ENCODE measurements at regions not wholly inside any gene's neighbourhood (a gene's known extent, or its start where the extent isn't known, plus 50 kb on each side); places are given as distances from the start of the nearest gene placed in this dataset.

DNA sequence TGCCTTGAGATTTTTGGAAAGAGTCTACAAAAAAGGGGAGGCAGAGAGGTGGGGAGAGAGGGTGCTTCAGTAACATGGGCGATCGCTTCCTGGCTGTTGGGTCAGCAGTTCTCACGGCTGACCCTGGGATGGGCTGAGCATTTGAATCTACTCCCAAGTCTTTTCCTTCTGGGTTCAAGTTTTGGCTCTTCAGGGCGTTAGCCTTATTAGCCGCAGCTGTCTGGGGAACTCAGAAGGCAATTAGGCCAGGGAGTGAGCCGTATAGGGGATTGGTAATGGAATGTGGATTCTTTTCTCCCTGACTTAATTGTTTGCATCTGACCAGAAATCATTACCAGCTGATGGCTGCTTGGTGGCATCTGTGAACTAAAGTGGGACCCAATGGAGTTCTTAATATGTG lies 250.5 kb upstream of the SKOR2 start:
- H3K4me1 Mint-ChIP-seq (ENCODE audit: low read depth): no peaks in the 10 kb centered on the region
- no peaks in the 10 kb centered on the region for H3K27me3 Mint-ChIP-seq (ENCODE audit: low read depth)
- no peaks in the 10 kb centered on the region for H3K36me3 Mint-ChIP-seq (ENCODE audit: low read depth)
- no peaks in the 10 kb centered on the region for H3K9me3 Mint-ChIP-seq
- H3K4me3 Mint-ChIP-seq: no peak overlapping the region
- no peak overlapping the region for H3K27ac Mint-ChIP-seq

DNA sequence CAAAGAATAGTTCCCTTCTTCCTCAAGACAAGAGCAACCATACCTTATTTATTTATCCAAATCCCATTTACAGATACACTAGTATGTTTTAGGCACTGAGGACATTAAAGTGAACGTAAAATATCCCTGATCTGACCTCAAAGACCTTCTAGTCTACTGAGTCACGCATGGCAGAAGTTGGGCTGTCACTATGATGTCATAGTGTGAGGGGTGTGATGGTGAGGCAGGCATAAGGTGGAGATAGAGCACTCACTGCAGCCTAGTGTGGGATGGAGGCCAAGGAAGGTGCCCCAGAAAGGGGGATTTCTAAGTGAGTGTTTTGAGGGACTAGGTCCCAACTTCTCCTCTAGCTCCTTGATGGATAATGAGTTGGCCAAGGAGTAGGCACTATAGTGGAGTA lies 249.5 kb upstream of the SKOR2 start:
- no peaks in the 10 kb centered on the region for H3K4me1 Mint-ChIP-seq (ENCODE audit: low read depth)
- H3K36me3 Mint-ChIP-seq (ENCODE audit: low read depth): no peaks in the 10 kb centered on the region
- no peaks in the 10 kb centered on the region for H3K27me3 Mint-ChIP-seq (ENCODE audit: low read depth)
- H3K4me3 Mint-ChIP-seq: no peak overlapping the region
- no peaks in the 10 kb centered on the region for H3K9me3 Mint-ChIP-seq
- no peak overlapping the region for H3K27ac Mint-ChIP-seq

DNA sequence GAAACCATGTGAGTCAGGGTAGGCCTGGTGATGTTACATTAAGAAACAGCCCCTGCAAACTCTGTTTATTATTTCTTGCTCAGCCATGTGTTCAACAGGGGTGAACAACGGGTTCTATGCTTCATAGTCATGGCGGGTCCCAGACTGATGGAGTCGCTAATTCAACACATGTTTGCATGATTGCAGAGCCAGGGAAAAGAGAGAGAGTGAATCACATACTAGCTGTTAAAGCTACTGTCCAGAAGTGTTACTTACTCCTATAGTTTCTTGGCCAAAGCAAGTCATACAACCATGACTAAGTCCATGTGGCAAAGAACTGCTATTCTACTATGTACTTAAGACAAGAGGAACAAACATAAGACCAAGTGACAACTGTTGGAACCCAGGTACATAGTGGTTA lies 241.2 kb upstream of the SKOR2 start:
- H3K4me3 Mint-ChIP-seq: no peak overlapping the region
- H3K27ac Mint-ChIP-seq: no peak overlapping the region
- H3K27me3 Mint-ChIP-seq (ENCODE audit: low read depth): no peaks in the 10 kb centered on the region
- H3K9me3 Mint-ChIP-seq: no peaks in the 10 kb centered on the region
- H3K4me1 Mint-ChIP-seq (ENCODE audit: low read depth): peaks cover 4% of the 10 kb centered on the region
- no peaks in the 10 kb centered on the region for H3K36me3 Mint-ChIP-seq (ENCODE audit: low read depth)

DNA sequence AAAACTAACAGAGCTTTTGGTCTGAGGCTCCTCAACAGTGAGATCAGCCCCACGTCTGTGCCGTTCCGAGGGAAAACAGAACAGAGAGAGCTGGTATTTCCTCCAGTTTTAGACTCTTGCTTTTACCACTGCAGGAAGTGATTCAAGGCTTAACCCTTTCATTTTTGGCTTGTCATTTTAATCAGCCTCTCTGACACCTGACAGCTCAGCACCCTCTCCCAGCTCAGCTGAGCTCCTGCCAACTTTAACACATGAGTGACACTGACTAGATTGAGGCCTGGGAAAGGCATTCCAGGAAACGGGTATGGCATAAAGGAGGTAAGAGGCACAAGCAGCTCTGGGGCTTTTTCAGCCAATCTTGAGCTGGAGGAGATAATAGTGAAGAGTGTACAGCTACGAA lies 239.4 kb upstream of the SKOR2 start:
- Mint-ChIP-seq H3K4me1 (ENCODE audit: low read depth) (peaks cover 4% of the 10 kb centered on the region), H3K36me3 (ENCODE audit: low read depth) (no peaks in the 10 kb centered on the region), H3K9me3 (no peaks in the 10 kb centered on the region), H3K27me3 (ENCODE audit: low read depth) (no peaks in the 10 kb centered on the region), H3K27ac (no peak overlapping the region), H3K4me3 (no peak overlapping the region)

DNA sequence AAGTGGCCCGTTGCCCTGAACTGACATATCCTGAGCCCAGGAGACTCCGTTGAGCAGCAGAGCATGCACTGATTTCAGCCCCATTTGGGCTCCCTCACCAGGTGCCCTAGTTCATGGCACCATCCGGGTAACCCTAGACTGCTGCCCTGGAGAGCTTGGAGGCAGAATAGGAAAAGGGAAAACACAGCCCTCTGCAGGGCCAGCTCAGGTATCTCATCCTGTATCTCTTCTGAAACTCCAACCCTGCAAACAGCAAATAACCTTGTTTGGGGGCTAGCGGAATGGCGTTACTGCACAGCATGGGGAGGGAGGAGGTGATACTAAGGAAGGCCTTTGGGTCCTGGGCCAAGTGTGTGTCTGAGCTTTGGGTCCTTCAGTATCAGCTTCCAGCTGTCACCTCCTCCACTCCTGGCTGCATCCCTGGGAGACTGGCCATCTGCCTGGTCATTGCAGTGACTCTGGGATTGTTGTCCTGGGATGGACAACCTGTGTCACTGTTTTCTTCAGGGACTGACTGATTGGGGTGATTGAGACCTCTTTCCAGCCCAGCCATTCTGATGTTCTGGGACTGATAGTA lies 233.8 kb upstream of the SKOR2 start:
- Mint-ChIP-seq H3K9me3 (no peaks in the 10 kb centered on the region), H3K4me3 (no peak overlapping the region), H3K4me1 (ENCODE audit: low read depth) (no peaks in the 10 kb centered on the region), H3K27me3 (ENCODE audit: low read depth) (no peaks in the 10 kb centered on the region), H3K36me3 (ENCODE audit: low read depth) (no peaks in the 10 kb centered on the region), H3K27ac (no peak overlapping the region)

DNA sequence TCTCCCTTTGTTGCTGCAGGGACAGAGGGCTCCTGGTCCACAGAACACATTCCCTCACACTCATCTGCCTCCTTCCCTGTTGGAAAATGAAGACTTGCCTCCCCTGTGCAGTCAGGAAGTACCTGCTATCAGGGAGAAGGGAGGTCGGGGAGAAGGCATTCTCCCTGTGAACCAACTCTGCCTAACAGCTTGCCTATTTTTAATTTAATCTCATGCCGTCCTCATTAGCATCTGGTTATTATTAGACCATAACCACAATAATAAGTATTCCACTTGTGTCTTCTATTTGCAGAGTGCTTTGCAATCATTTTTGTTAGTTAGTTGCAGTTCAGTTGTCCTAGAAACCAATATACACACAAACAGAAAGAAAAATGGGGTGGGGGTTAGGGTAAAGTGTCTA lies 232.6 kb upstream of the SKOR2 start:
- H3K27me3 Mint-ChIP-seq (ENCODE audit: low read depth): no peaks in the 10 kb centered on the region
- H3K9me3 Mint-ChIP-seq: no peaks in the 10 kb centered on the region
- no peak overlapping the region for H3K4me3 Mint-ChIP-seq
- H3K27ac Mint-ChIP-seq: no peak overlapping the region
- H3K36me3 Mint-ChIP-seq (ENCODE audit: low read depth): no peaks in the 10 kb centered on the region
- no peaks in the 10 kb centered on the region for H3K4me1 Mint-ChIP-seq (ENCODE audit: low read depth)

DNA sequence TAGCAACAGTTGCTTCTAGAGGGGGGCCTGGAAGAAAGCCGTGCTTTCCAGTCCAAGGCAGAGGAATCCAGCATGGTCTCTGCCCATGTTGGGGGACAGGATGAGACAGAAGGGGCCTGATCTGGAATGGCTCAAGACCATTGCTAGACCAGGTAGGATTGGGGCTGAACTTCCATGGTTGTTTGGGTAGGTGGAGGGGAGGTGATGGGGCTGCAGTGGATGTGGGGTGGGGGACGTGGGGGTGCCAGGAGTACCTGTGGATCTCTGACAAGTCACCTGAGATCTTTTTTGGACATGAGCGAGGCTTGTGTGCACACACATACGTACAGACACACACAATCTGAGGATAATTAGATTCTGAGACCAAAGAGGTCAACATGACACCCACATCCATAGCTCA lies 228.7 kb upstream of the SKOR2 start:
- Mint-ChIP-seq H3K4me1 (ENCODE audit: low read depth) (no peaks in the 10 kb centered on the region), H3K27ac (no peak overlapping the region), H3K9me3 (no peaks in the 10 kb centered on the region), H3K27me3 (ENCODE audit: low read depth) (peaks cover 6% of the 10 kb centered on the region), H3K4me3 (no peak overlapping the region), H3K36me3 (ENCODE audit: low read depth) (no peaks in the 10 kb centered on the region)

DNA sequence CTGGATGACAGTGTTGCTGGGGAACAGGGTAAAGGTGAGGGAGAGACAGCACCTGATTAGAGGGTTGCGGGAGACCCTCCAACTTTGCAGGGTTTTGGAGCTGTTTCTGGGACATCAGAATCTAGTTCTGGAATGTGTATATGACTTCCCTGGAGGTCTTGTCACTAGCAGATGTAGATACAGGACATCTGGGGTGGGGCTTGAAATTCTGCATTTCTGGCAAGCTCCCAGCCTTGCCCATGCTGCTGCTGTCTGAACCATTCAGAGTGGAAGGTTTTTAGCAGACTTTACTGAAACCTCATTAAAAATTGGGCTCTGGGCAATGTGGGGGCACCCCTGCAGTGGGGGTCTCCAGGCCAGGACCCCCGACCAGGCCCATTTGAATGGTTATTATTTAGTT lies 220.3 kb upstream of the SKOR2 start:
- Mint-ChIP-seq H3K9me3 (no peaks in the 10 kb centered on the region), H3K4me3 (no peak overlapping the region), H3K4me1 (ENCODE audit: low read depth) (no peaks in the 10 kb centered on the region), H3K36me3 (ENCODE audit: low read depth) (no peaks in the 10 kb centered on the region), H3K27me3 (ENCODE audit: low read depth) (peaks cover 6% of the 10 kb centered on the region), H3K27ac (no peak overlapping the region)

DNA sequence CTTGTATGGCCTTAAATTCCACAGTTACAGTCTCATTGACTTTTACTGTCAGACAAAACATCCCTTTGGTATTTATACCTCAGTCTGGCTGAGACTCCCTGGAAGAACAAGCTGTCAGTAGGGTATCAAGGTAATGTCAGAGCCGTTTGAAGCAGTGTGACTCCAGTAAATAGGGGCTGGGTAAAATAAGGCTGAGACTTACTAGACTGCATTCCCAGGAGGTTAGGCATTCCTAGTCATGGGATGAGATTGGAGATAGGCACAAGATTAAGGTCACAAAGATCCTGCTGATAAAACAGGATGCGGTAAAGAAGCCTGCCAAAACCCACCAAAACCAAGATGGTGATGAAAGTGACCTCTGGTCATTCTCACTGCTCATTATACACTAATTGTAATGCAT lies 219.5 kb upstream of the SKOR2 start:
- Mint-ChIP-seq H3K4me1 (ENCODE audit: low read depth) (no peaks in the 10 kb centered on the region), H3K27me3 (ENCODE audit: low read depth) (peaks cover under 1% of the 10 kb centered on the region), H3K36me3 (ENCODE audit: low read depth) (no peaks in the 10 kb centered on the region), H3K9me3 (no peaks in the 10 kb centered on the region), H3K4me3 (no peak overlapping the region), H3K27ac (no peak overlapping the region)

DNA sequence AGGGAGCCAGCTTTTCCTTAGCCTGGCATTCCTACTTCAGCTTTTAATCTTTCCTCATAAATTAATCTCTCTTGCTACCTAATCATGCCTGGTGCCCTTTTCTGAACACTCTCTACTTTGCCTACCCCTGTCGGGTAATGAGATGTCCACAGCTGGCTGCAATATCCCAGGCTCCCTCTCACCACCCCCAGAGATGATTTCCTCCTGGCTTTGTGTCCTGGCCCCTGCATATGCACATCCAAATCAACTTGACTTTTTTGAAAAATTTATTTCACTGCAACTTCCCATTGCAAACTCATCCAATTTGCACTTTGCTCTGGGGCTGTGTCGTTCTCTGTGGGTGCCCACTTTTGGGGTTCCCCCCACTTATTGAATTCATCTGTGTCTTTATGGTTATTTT lies 218.1 kb upstream of the SKOR2 start:
- H3K9me3 Mint-ChIP-seq: no peaks in the 10 kb centered on the region
- H3K36me3 Mint-ChIP-seq (ENCODE audit: low read depth): no peaks in the 10 kb centered on the region
- H3K27ac Mint-ChIP-seq: no peak overlapping the region

DNA sequence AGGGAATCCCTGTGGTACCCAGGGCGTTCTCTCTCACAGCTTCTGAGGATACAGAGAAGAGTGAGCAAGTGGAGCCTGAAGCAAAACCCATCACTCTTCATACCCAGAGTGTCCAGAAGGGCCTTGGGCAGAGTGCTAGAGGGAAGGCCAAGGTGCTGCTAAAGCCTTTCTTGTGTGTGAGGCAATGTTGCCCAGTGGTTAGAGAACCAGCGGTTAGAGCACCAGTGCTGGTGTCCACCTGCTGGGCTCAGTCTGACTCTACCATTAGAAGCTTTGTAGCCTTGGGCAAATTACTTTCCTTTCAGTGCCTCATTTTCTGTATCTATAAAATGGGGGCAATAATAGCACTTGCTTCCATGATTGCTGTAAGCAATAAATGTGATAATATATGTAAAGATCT lies 210.5 kb upstream of the SKOR2 start:
- no peaks in the 10 kb centered on the region for H3K36me3 Mint-ChIP-seq (ENCODE audit: low read depth)
- no peaks in the 10 kb centered on the region for H3K4me1 Mint-ChIP-seq (ENCODE audit: low read depth)
- no peaks in the 10 kb centered on the region for H3K27me3 Mint-ChIP-seq (ENCODE audit: low read depth)
- H3K9me3 Mint-ChIP-seq: no peaks in the 10 kb centered on the region
- H3K27ac Mint-ChIP-seq: no peak overlapping the region
- H3K4me3 Mint-ChIP-seq: no peak overlapping the region

More for the DNA sequence above, 218.1 kb upstream of the SKOR2 start:
- Mint-ChIP-seq H3K4me1 (ENCODE audit: low read depth) (no peaks in the 10 kb centered on the region), H3K27me3 (ENCODE audit: low read depth) (no peaks in the 10 kb centered on the region), H3K4me3 (no peak overlapping the region)

DNA sequence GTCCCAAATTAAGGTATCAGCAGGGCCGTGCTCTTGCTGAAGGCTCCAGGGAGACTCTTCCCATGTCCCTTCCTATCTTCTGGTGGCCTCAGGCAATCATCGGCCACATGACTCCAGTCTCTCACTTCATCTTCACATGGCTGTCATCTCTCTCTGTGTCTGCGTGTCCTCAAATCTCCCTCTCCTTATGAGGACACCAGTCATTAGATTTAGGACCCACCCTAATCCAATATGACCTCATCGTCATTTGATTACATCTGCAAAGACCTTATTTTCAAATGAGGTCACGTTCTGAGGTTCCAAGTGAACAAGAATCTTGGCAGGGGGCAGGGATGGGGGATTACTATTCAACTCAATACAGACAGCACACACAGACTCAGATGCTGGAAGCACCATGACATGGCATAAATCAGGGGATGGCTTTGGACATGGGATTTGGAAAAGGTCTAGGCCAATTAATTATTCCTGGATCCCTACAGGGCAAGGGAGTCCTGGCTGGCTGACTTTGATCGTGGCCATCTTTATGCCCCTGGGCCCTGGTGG lies 210.0 kb upstream of the SKOR2 start:
- Mint-ChIP-seq H3K4me3 (no peak overlapping the region), H3K27ac (no peak overlapping the region), H3K4me1 (ENCODE audit: low read depth) (no peaks in the 10 kb centered on the region), H3K27me3 (ENCODE audit: low read depth) (no peaks in the 10 kb centered on the region), H3K9me3 (no peaks in the 10 kb centered on the region), H3K36me3 (ENCODE audit: low read depth) (no peaks in the 10 kb centered on the region)

DNA sequence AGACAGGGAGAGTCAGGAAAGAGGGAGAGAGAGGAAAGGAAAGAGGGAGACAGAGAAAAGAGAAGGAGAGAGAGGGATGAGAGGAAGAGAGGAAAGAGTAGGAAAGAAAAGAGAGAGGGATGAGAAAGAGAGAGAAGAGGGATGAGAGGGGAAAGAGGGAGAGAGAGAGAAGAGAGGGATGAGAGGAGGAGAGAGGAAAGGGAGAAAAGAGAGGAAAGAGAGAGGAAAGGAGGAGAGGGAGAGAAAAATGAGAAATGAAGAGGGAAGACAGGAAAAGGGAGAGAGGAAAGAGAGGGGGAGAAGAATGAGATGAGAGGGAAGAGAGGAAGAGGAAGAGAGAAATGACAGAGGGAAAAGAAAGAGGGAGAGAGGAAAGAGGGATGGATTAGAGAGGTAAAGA lies 207.0 kb upstream of the SKOR2 start:
- no peaks in the 10 kb centered on the region for H3K27me3 Mint-ChIP-seq (ENCODE audit: low read depth)
- H3K9me3 Mint-ChIP-seq: no peaks in the 10 kb centered on the region
- no peaks in the 10 kb centered on the region for H3K4me1 Mint-ChIP-seq (ENCODE audit: low read depth)

DNA sequence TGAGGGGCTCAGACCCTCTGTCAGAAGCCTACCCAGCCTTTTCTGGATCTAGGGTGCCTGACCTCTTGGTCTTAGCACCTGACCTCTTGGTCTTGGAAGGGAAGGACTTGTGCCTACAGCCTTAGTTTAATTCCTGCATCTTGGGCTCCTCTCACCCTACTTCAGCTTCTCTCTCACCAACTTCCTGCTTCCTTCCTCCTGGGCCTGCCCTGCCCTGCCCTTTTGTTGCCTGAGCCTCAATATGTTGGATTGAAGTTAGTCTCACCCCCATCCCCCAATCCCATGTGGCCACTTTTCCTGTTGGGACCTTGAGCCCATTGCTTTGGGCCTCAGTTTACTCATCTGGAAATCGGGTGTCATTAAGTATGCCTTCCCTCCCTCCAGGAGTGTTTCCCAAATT lies 206.2 kb upstream of the SKOR2 start:
- no peaks in the 10 kb centered on the region for H3K36me3 Mint-ChIP-seq (ENCODE audit: low read depth)
- no peaks in the 10 kb centered on the region for H3K9me3 Mint-ChIP-seq
- no peak overlapping the region for H3K27ac Mint-ChIP-seq
- H3K4me3 Mint-ChIP-seq: no peak overlapping the region
- no peaks in the 10 kb centered on the region for H3K4me1 Mint-ChIP-seq (ENCODE audit: low read depth)
- no peaks in the 10 kb centered on the region for H3K27me3 Mint-ChIP-seq (ENCODE audit: low read depth)

More for the DNA sequence above, 207.0 kb upstream of the SKOR2 start:
- H3K4me3 Mint-ChIP-seq: no peak overlapping the region
- H3K36me3 Mint-ChIP-seq (ENCODE audit: low read depth): no peaks in the 10 kb centered on the region
- no peak overlapping the region for H3K27ac Mint-ChIP-seq

DNA sequence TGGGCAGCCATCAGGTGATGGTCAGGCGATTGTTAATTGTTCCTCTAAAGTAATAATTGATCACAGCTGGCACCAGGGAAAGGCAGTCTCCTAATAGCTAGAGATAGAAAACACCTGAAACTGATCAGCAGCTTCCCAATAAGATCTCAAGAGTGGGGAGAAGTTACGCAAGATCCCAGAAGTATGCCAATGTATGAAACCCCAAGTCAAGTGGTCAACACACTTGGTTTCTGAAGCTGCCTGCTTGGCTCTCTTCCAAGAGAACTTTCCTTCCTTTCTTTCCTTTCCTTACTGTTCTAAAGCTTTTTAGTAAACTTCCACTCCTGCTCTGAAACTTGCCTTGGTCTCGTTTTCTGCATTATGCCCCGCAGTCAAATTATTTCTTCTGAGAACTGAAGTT lies 201.6 kb upstream of the SKOR2 start:
- H3K4me1 Mint-ChIP-seq (ENCODE audit: low read depth): no peaks in the 10 kb centered on the region
- H3K4me3 Mint-ChIP-seq: no peak overlapping the region
- H3K36me3 Mint-ChIP-seq (ENCODE audit: low read depth): no peaks in the 10 kb centered on the region
- no peaks in the 10 kb centered on the region for H3K27me3 Mint-ChIP-seq (ENCODE audit: low read depth)
- H3K27ac Mint-ChIP-seq: no peak overlapping the region
- no peaks in the 10 kb centered on the region for H3K9me3 Mint-ChIP-seq

DNA sequence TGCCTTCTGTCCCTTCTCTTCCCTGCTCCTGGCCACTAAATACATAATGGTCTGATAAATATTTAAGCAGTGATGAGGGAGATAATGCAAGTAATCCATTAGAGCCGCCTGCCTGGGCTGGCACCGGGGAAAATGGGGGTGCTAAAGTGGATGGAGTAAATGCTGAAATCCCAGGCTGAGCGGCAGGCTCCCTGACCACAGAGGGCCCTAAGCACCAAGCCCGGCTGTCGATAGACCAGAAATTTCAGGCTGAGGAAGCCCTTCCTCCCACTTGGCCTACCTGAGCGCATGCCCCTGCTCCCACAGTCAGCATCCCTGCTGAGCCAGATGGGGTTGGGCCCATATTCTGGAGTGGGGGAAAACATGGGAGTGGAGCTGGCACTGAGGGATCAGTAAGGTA lies 197.5 kb upstream of the SKOR2 start:
- Mint-ChIP-seq H3K27ac (no peak overlapping the region), H3K4me3 (no peak overlapping the region), H3K36me3 (ENCODE audit: low read depth) (no peaks in the 10 kb centered on the region), H3K4me1 (ENCODE audit: low read depth) (no peaks in the 10 kb centered on the region), H3K27me3 (ENCODE audit: low read depth) (no peaks in the 10 kb centered on the region), H3K9me3 (no peaks in the 10 kb centered on the region)

Measured in T-helper 1 cell treated with Interleukin-12 subunit alpha and Interleukin-12 subunit beta and Interleukin-4 antibody, amounts not matched to agents 30 μg/mL and 1 μg/mL, for 36 hours (primary cell).